Suprapubic skin (tissue), 4 donors: ENCODE measurements at regions not wholly inside any gene's neighbourhood (a gene's known extent, or its start where the extent isn't known, plus 50 kb on each side); places are given as distances from the start of the nearest gene placed in this dataset.

Experiments
- CTCF ChIP-seq, 2 donors: fragments of 200-600 bp in 1 of 2; fragments of 450-650 bp in 1 of 2; sonication (generic) in 1 of 2; IDR thresholded peaks; one replicate each; pipeline ENCODE4 v1.5.1; 2016 to 2019; ENCODE audit warnings: antibody characterized with exemption in 2 of 2, mild to moderate bottlenecking in 1 of 2, moderate library complexity in 1 of 2
- EP300 ChIP-seq: sonication (generic); formaldehyde crosslinking; IDR thresholded peaks from one replicate; pipeline ENCODE4 v1.6.1; 2017; ENCODE audit warnings: antibody characterized with exemption
- POLR2A ChIP-seq, 2 donors: fragments of 450-650 bp; IDR thresholded peaks; one replicate each; pipeline ENCODE4 v1.6.1; 2017; ENCODE audit warnings: antibody characterized with exemption in 2 of 2, mild to moderate bottlenecking in 2 of 2, moderate library complexity in 2 of 2
- POLR2AphosphoS5 ChIP-seq, 3 donors: sonication (generic); formaldehyde crosslinking; IDR thresholded peaks; one replicate each; pipeline ENCODE4 v1.6.1; 2017; ENCODE audit warnings: antibody characterized with exemption in 3 of 3

GRCh38 chr10:125592897-125593296 lies 90.1 kb downstream of the TEX36 start:
- TF ChIP-seq CTCF (IDR thresholded peaks at IDR 0.05) (no peak), POLR2AphosphoS5 (IDR thresholded peaks at IDR 0.05) (no peak), POLR2A (IDR thresholded peaks at IDR 0.05) (no peak), EP300 (no peak)
